ENCODE measurements at regions not wholly inside any gene's neighbourhood (a gene's known extent, or its start where the extent isn't known, plus 50 kb on each side); places are given as distances from the start of the nearest gene placed in this dataset.

DNA sequence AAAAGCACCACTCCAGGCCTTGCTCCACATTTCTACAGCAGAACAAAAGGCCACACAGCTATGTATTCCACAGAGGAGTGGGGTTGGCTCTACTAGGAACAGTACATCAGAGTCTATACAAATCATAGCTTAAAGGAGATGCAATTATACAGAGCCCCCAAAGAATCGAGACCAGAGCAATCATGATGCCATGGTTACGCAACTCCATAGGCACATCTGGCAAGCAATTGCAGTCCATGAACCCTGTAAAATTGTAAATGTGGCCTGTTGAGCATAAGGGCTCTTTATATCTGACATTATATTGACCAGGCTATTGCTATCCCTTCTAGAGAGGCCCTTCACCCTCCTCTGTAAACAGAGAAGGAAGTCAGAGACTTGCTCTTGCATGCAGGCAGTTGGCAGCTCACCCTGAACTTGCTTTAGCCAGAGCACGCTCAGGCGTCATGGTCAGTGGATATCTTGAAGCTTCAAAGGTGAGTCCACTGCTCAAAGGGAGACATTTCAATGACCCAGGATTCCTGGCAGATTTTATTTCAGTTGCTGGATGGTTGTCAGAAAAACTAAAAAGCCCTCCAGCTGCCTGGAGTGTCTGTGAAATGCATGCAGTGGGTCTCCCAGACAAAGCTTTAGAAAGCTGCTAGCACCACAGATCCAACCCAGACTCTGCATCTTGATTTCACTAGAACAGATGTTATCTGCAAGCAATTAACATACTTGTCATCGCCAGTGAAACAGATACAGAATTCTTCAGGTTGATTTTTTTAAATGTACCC is 357.2 kb downstream of the CENPW start:
- TF ChIP-seq POLR2A (IDR thresholded peaks at IDR 0.05) = no peak
- no peak for TF ChIP-seq CTCF (IDR thresholded peaks at IDR 0.05)

Data from esophagus squamous epithelium (tissue), 4 donors.